Fibroblast of the conjunctiva (primary cell): ENCODE measurements at regions not wholly inside any gene's neighbourhood (a gene's known extent, or its start where the extent isn't known, plus 50 kb on each side); places are given as distances from the start of the nearest gene placed in this dataset.

Experiments used
- DNase-seq: peaks from one replicate; pipeline ENCODE4 v3.0.0-alpha.2; 2010; ENCODE audit warnings: low read depth

GRCh38 chr19:31160336-31160926, 188.8 kb downstream of the TSHZ3 start:
- no peak for DNase-seq

GRCh38 chr19:31154021-31154420, 195.2 kb downstream of the TSHZ3 start:
- DNase-seq, result no peak

- DNase-seq, result no peak
Observed at GRCh38 chr19:31152906-31153305, 196.3 kb downstream of the TSHZ3 start.

- DNase-seq, result no peak
Observed at GRCh38 chr19:31149441-31149941, 199.7 kb downstream of the TSHZ3 start.

- DNase-seq, result no peak
Observed at GRCh38 chr19:31148671-31149070, 200.6 kb downstream of the TSHZ3 start.

- no peak for DNase-seq
Observed at GRCh38 chr19:31147234-31147633, 202.0 kb downstream of the TSHZ3 start.

GRCh38 chr19:31146546-31147183, 202.6 kb downstream of the TSHZ3 start:
- DNase-seq, result no peak

- no peak for DNase-seq
Observed at GRCh38 chr19:31146015-31146414, 203.2 kb downstream of the TSHZ3 start.

GRCh38 chr19:31145007-31145406, 204.2 kb downstream of the TSHZ3 start:
- DNase-seq, result no peak

GRCh38 chr19:31144075-31144870, 205.0 kb downstream of the TSHZ3 start:
- no peak for DNase-seq

- no peak for DNase-seq
Observed at GRCh38 chr19:31141301-31141700, 207.9 kb downstream of the TSHZ3 start.

GRCh38 chr19:31140717-31141116, 208.5 kb downstream of the TSHZ3 start:
- DNase-seq, result no peak

GRCh38 chr19:31139871-31140505, 209.2 kb downstream of the TSHZ3 start:
- DNase-seq, result no peak

- no peak for DNase-seq
Observed at GRCh38 chr19:31138077-31138476, 211.2 kb downstream of the TSHZ3 start.

GRCh38 chr19:31135841-31136240, 213.4 kb downstream of the TSHZ3 start:
- no peak for DNase-seq

GRCh38 chr19:31132753-31133110, 216.5 kb downstream of the TSHZ3 start:
- no peak for DNase-seq

- DNase-seq, result no peak
Observed at GRCh38 chr19:31128291-31128690, 220.9 kb downstream of the TSHZ3 start.

GRCh38 chr19:31127134-31127967, 221.9 kb downstream of the TSHZ3 start:
- no peak for DNase-seq

- no peak for DNase-seq
Observed at GRCh38 chr19:31126236-31126635, 223.0 kb downstream of the TSHZ3 start.

- no peak for DNase-seq
Observed at GRCh38 chr19:31125071-31125470, 224.2 kb downstream of the TSHZ3 start.

GRCh38 chr19:31121501-31121900, 227.7 kb downstream of the TSHZ3 start:
- no peak for DNase-seq

- no peak for DNase-seq
Observed at GRCh38 chr19:31120952-31121351, 228.3 kb downstream of the TSHZ3 start.
